GM12892 (cell line): ENCODE measurements at regions not wholly inside any gene's neighbourhood (a gene's known extent, or its start where the extent isn't known, plus 50 kb on each side); places are given as distances from the start of the nearest gene placed in this dataset.
"Not testable (repeated sequence)": the region's sequence is repeated elsewhere in the genome, so short reads cannot be mapped to it uniquely, and the experiment has no call there.

Source experiments
- DNase-seq: peaks from one replicate; pipeline ENCODE4 v3.0.0; 2011; ENCODE audit not compliant: insufficient read length
- FAIRE-seq: peaks from 2 replicates; lab custom pipeline; 2011; peaks lifted over from hg19 to GRCh38; lab: Jason Lieb, UNC
- POLR2A ChIP-seq: IDR thresholded peaks from 2 replicates; pipeline ENCODE4 v1.6.1; 2011; ENCODE audit warnings: low read depth, low read length, control low read depth
- POLR2AphosphoS5 ChIP-seq: IDR thresholded peaks from 2 replicates; pipeline ENCODE4 v1.6.1; 2011; ENCODE audit warnings: low read depth, low read length, control low read depth
- TAF1 ChIP-seq: IDR thresholded peaks from 2 replicates; pipeline ENCODE4 v1.6.1; 2011; ENCODE audit warnings: low read depth, mild to moderate bottlenecking, control low read depth, low read length, borderline replicate concordance

DNA sequence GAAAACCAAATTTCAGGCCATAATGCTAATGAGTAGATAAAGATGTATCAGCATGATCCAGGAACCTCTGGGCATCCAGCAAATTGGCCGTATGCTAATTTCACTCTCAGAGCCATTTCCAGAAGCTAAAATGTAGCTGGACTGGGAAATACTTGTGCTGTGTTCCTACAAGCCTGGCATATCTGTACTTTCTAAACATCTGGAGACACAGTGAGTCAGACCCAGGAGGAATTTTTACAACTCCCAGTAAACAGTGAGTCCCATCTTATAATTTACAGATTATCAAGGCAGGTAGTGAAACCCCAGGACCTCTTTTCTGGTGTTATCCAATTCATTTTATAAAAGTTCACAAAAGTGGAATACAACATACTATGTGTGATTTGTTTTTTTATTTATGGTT lies 683.0 kb upstream of the ADGRB3 start:
- no peak for FAIRE-seq
- TF ChIP-seq TAF1 (no peak), POLR2AphosphoS5 (no peak), POLR2A (no peak)
- DNase-seq, result no peak

DNA sequence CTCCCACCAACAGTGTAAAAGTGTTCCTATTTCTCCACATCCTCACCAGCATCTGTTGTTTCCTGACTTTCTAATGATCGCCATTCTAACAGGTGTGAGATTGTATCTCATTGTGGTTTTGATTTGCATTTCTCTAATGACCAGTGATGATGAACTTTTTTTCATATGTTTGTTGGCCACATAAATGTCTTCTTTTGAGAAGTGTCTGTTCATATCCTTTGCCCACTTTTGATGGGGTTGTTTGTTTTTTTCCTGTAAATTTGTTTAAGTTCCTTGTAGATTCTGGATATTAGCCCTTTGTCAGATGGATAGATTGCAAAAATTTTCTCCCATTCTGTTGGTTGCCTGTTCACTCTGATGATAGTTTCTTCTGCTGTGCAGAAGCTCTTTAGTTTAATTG lies 687.3 kb upstream of the ADGRB3 start:
- not testable (repeated sequence) for FAIRE-seq, DNase-seq

DNA sequence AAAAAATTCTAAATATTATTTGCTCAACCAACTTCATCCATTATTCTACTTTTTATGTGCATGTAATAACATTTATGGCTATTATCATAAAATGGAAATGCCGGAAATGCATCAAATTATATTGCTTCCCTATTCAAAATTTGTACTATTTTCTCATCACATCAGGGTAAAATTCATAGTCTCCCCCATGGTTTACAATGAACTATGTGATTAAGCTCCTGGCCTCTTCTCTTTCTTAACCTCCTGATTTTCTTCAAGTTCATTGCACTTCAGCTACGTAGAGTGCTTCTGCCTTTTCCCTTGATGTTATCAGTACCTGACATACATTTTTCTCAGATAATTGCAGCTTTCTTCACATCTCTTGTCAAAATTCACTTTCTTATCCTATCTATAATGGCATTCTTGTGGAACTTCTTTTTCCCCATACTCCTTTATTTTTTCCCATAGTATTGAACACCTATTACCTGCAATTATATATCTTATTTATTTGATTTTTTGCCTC lies 699.1 kb upstream of the ADGRB3 start:
- DNase-seq (no peak), FAIRE-seq (no peak)
- TF ChIP-seq POLR2A (no peak), POLR2AphosphoS5 (no peak), TAF1 (no peak)

DNA sequence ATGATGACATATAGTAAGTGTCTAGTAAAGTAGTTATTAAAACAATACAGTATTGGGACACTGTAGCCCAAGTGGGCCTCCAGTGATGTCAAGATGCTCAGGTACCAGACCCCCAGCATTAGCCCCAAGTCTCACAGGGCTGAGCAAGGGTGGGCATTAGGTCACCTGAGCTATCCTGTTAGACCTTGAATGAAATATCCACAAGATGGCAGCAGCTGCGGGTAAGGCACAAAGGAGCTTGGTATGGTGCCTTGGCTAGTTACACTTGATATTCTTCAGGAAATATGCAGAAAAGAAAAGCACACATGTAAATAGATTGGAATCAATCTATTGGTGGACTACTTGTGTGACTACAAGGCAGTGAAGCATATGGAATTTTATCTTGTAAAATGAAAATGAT lies 701.8 kb upstream of the ADGRB3 start:
- no peak for DNase-seq
- TF ChIP-seq POLR2A (no peak), TAF1 (no peak), POLR2AphosphoS5 (no peak)
- FAIRE-seq, result no peak

DNA sequence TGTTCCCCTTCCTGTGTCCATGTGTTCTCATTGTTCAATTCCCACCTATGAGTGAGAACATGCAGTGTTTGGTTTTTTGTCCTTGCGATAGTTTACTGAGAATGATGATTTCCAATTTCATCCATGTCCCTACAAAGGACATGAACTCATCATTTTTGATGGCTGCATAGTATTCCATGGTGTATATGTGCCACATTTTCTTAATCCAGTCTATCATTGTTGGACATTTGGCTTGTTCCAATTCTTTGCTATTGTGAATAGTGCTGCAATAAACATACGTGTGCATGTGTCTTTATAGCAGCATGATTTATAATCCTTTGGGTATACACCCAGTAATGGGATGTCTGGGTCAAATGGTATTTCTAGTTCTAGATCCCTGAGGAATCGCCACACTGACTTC lies 712.5 kb upstream of the ADGRB3 start:
- not testable (repeated sequence) for DNase-seq, FAIRE-seq

DNA sequence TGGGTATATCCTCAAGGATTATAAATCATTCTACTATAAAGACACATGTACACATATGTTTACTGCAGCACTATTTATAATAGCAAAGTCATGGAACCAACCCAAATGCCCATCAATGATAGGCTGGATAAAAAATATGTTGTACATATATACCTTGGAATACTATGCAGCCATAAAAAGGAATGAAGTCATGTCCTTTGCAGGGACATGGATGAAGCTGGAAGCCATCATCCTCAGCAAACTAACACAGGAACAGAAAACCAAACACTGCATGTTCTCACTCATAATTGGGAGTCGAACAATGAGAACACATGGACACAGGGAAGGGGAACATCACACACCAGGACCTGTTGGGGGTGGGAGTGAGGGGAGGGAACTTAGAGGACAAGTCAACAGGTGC lies 715.0 kb upstream of the ADGRB3 start:
- DNase-seq, FAIRE-seq: not testable (repeated sequence)

DNA sequence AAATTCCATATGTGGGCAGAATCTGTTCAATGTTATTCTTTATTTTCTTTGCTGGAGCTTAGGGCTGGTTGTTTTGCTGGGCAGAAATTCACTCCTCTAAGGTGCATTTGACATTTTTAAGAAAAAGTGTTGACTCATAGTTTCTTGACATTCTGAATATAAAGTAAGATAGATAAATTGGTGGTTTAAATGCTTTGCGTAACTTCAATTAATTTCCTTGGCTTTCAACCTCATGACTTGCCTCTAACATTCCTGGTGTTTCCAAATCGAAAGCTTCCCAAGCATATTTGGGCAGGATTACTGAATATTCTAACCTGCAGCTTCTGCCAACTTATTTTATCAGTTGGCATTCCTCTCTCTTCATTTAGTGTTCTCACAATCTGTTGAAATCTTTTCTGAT lies 718.7 kb upstream of the ADGRB3 start:
- FAIRE-seq (no peak), DNase-seq (no peak)

DNA sequence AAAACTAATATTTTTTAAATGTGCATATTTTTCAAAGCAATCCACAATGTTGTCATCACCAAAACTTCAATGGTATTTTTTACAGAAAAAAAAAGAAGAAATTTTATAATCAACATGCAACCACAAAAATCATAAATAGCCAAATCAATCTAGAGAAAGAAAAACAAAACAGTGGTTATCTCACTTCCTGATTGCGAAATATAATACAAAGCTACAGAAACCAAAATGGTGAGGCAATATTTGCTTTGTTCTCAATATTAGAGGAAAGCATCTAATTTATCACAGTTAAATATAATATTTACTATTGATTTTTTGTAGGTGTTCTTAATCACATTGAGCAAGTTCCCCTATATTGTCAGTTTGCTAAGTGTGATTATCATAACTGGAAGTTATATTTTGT lies 720.7 kb upstream of the ADGRB3 start:
- no peak for FAIRE-seq
- no peak for DNase-seq
- no peak for TF ChIP-seq POLR2AphosphoS5
- no peak for TF ChIP-seq POLR2A
- TF ChIP-seq TAF1, result no peak

More for the DNA sequence above, 718.7 kb upstream of the ADGRB3 start:
- TF ChIP-seq TAF1 (no peak), POLR2A (no peak), POLR2AphosphoS5 (no peak)

DNA sequence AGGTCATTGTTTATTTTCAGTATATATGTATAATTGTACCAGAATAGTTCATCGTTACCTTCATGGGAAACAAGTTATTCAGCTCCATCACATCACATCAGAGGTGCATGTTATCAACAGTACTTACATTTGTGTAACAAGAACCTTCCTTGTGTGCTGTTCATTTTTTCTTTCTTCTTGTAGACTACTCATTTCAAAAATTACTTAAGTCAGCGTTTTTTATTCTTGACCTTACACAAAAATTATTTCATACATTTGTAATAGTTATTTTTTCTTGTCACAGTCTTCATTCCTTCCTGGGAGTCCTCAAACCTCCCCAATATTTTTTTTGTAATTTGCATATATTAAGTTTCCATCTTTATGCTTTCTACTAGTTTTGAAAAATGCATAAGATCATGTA lies 725.7 kb upstream of the ADGRB3 start:
- TF ChIP-seq POLR2AphosphoS5 (no peak), POLR2A (no peak), TAF1 (no peak)
- no peak for FAIRE-seq
- DNase-seq, result no peak

DNA sequence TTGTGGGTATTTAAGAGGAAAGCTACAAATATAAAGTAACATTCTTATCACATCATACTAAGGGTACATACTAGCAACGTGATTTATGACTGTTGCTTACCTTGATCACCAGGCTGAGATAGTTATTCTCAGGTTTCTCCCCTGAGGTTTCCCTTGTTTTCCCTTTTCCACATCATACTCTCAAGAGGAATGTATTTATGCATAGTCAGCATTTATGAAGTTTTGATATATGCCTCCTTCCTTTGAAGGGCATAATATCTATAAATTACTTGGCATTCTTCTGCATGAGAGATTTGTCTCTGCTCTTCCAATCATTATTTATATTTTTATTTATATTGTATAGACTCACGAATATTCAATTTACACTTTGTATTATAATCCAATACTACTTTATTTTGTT lies 726.7 kb upstream of the ADGRB3 start:
- DNase-seq, result no peak
- no peak for FAIRE-seq
- TF ChIP-seq POLR2AphosphoS5 (no peak), TAF1 (no peak), POLR2A (no peak)

DNA sequence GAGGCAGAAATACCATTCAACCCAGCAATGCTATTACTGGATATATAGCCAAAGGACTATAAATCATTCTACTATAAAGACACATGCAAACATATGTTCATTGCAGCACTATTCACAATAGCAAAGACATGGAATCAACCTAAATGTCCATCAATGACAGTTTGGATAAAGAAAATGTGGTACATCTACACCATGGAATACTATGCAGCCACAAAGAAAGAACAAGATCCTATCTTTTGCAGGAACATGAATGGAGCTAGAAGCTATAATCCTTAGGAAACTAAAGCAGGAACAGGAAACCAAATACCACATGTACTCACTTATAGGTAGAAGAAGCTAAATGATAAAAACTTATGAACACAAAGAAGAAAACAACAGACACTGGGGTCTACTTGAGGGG lies 730.3 kb upstream of the ADGRB3 start:
- not testable (repeated sequence) for FAIRE-seq, DNase-seq

DNA sequence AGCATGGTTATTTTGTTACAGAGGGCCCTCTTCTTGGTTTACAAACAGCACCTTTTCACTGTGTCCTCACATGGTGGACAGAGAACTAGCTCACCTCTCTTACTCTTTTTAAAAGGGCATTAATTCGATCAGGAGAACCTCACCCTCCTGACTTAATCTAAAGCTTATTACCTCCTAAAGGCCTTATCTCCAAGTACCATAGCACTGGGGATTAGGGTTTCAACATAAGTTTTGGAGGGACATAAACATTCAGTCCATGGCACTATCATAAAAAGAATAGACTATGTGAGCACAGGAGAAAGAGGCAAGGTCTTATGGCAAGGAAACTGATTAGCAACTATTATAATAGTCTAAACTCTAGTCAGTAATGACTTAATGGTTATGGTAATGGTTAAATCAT lies 736.2 kb upstream of the ADGRB3 start:
- no peak for FAIRE-seq

DNA sequence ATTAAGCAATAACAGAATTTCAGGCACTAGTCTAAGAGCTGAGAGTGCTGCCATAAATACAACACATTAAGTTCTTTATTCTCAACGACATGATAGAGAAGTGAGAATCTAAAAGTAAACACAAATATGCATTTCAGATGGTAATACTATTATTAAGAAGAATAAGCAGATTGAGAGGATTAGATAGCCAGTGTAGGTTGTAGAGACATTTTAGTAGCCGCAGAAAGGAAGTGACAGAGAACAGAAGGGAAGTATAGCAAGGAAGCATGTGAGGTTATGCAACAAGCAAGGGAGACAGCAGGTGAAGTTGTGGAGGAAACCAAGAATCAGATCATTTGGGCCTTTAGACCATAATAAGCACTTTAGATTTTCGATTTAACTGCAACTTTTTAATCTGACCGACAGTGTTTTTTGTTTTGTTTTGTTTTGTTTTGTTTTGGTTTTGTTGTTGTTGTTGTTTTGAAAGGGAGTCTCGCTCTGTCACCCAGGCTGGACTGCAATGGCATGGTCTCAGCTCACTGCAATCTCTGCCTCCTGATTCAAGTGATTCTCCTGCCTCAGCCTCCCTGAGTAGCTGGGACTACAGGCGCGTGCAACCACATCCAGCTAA lies 737.0 kb upstream of the ADGRB3 start:
- TF ChIP-seq TAF1 (no peak), POLR2A (no peak), POLR2AphosphoS5 (no peak)
- FAIRE-seq (no peak), DNase-seq (no peak)

More for the DNA sequence above, 736.2 kb upstream of the ADGRB3 start:
- TF ChIP-seq POLR2A, result no peak
- no peak for TF ChIP-seq TAF1
- no peak for TF ChIP-seq POLR2AphosphoS5
- DNase-seq, result no peak

DNA sequence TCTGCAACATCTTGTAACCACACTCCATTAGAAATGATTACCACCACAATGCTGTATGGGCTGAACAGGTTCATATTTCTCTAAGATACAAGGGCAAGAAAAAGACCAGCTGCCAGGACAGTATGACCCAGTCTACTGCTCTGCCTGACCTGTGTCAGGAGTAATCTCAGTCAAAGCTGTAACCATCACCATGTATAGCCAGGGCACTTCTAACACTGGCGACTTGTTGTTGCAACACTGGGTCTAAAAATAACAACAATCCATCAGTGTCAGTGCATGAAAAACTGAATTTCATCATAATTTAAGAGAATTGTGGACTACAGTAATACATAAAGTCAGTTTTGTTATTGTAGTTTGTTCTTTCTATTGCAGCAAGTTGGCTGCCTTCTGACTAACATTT lies 738.6 kb upstream of the ADGRB3 start:
- DNase-seq (no peak), FAIRE-seq (no peak)
- TF ChIP-seq POLR2AphosphoS5, result no peak
